CD14-positive monocyte (primary cell): ENCODE measurements at regions not wholly inside any gene's neighbourhood (a gene's known extent, or its start where the extent isn't known, plus 50 kb on each side); places are given as distances from the start of the nearest gene placed in this dataset.

Experiments used
- DNase-seq, 3 donors: peaks; one replicate each; pipeline ENCODE4 v3.0.0-alpha.2; 2011 to 2022
- H2AFZ ChIP-seq: 2 replicates; pipeline ENCODE4 v1.6.0; 2012; ENCODE audit warnings: mild to moderate bottlenecking, low read depth, low read length, inconsistent platforms; ENCODE audit not compliant: insufficient read depth, poor library complexity, severe bottlenecking
- H3K27ac ChIP-seq, 2 donors: 1 replicate in 1 of 2; 2 replicates in 1 of 2; pipeline ENCODE4 v1.5.1; 2012 to 2013; ENCODE audit warnings: low read length in 2 of 2, control low read depth in 1 of 2, inconsistent platforms in 1 of 2, low read depth in 1 of 2, mild to moderate bottlenecking in 1 of 2
- H3K27me3 ChIP-seq, 2 donors: one replicate each; pipeline versions ENCODE4 v1.6.0 to v1.6.1; 2011 to 2013; ENCODE audit warnings: low read length in 2 of 2; ENCODE audit not compliant: control insufficient read depth in 2 of 2, insufficient read depth in 2 of 2
- H3K36me3 ChIP-seq, 2 donors: replicated peaks in 1 of 2; 1 replicate in 1 of 2; 2 replicates in 1 of 2; pipeline versions ENCODE4 v1.5.1 to v1.6.1; 2012 to 2013; ENCODE audit warnings: low read length in 2 of 2, control low read depth in 1 of 2, inconsistent platforms in 1 of 2, mild to moderate bottlenecking in 1 of 2; ENCODE audit not compliant: insufficient read depth in 2 of 2, control insufficient read depth in 1 of 2
- H3K4me1 ChIP-seq, 2 donors: 1 replicate in 1 of 2; 2 replicates in 1 of 2; pipeline versions ENCODE4 v1.5.1 to v1.6.1; 2012 to 2013; ENCODE audit warnings: low read length in 2 of 2, control low read depth in 1 of 2, inconsistent platforms in 1 of 2, mild to moderate bottlenecking in 1 of 2, moderate library complexity in 1 of 2; ENCODE audit not compliant: insufficient read depth in 2 of 2, control insufficient read depth in 1 of 2
- H3K4me2 ChIP-seq: replicated peaks from 2 replicates; pipeline ENCODE3; 2012; ENCODE audit warnings: low read length, moderate library complexity, mild to moderate bottlenecking; ENCODE audit not compliant: poor library complexity, severe bottlenecking; ENCODE audit errors: extremely low read depth
- H3K4me3 ChIP-seq, 3 experiments: fragments of 200-600 bp in 1 of 3; sonication (generic) in 1 of 3; replicated peaks in 1 of 3; 1 replicate in 2 of 3; 2 replicates in 1 of 3; pipeline ENCODE4 v1.5.1; 2011 to 2013; ENCODE audit warnings: low read length in 3 of 3, mild to moderate bottlenecking in 3 of 3, control low read depth in 2 of 3, low read depth in 2 of 3, inconsistent platforms in 1 of 3, moderate library complexity in 1 of 3
- H3K79me2 ChIP-seq: 2 replicates; pipeline ENCODE4 v1.6.0; 2012; ENCODE audit warnings: mild to moderate bottlenecking, control low read depth, inconsistent platforms, low read length, moderate library complexity; ENCODE audit not compliant: insufficient read depth
- H3K9ac ChIP-seq: 2 replicates; pipeline ENCODE4 v1.6.0; 2017; ENCODE audit warnings: low read length, mild to moderate bottlenecking; ENCODE audit not compliant: insufficient read depth, poor library complexity, severe bottlenecking
- H3K9me3 ChIP-seq, 2 donors: replicated peaks in 1 of 2; 1 replicate in 1 of 2; 2 replicates in 1 of 2; pipeline versions ENCODE4 v1.5.1 to v1.6.1; 2012 to 2013; ENCODE audit warnings: low read length in 2 of 2, control low read depth in 1 of 2; ENCODE audit not compliant: control insufficient read depth in 1 of 2, insufficient read depth in 1 of 2
- H4K20me1 ChIP-seq: 2 replicates; pipeline ENCODE4 v1.6.0; 2012; ENCODE audit warnings: mild to moderate bottlenecking, low read length, control low read depth, moderate library complexity; ENCODE audit not compliant: insufficient read depth
- H3K27ac Mint-ChIP-seq, 7 donors: one replicate each; pipeline ENCODE4 v1.8.0; 2020; ENCODE audit warnings: mild to moderate bottlenecking in 7 of 7, mixed read lengths in 7 of 7, moderate library complexity in 6 of 7, inconsistent platforms in 2 of 7
- H3K27me3 Mint-ChIP-seq, 3 donors: one replicate each; pipeline ENCODE4 v1.8.0; 2021 to 2022; ENCODE audit warnings: low read depth in 3 of 3, mild to moderate bottlenecking in 3 of 3, mixed read lengths in 3 of 3, moderate library complexity in 3 of 3, inconsistent platforms in 1 of 3
- H3K36me3 Mint-ChIP-seq, 2 donors: one replicate each; pipeline ENCODE4 v1.8.0; 2020; ENCODE audit warnings: mixed read lengths in 2 of 2, inconsistent platforms in 1 of 2, mild to moderate bottlenecking in 1 of 2
- H3K4me1 Mint-ChIP-seq: one replicate; pipeline ENCODE4 v1.8.0; 2020; ENCODE audit warnings: mild to moderate bottlenecking, mixed read lengths
- H3K4me3 Mint-ChIP-seq, 2 donors: one replicate each; pipeline ENCODE4 v1.8.0; 2020; ENCODE audit warnings: mild to moderate bottlenecking in 2 of 2, mixed read lengths in 2 of 2, moderate library complexity in 1 of 2
- H3K9me3 Mint-ChIP-seq, 7 donors: one replicate each; pipeline ENCODE4 v1.8.0; 2020 to 2022; ENCODE audit warnings: mixed read lengths in 7 of 7, mild to moderate bottlenecking in 6 of 7, moderate library complexity in 6 of 7, inconsistent platforms in 2 of 7
- WGBS: methylation state at CpG from one replicate; pipeline ENCODE4 v1.1.5; 2013; ENCODE audit warnings: missing lambda C conversion rate; ENCODE audit not compliant: insufficient coverage; 5-methylcytosine and 5-hydroxymethylcytosine counted together
- intact Hi-C, 2 donors: fragments of 100-400 bp; cut with micrococcal nuclease; formaldehyde crosslinking; loops; one replicate each; pipeline versions ENCODE4 v1.15.0 to v1.15.1; 2023
- TF ChIP-seq, protein P1 (sequence below): fragments of 200-600 bp; IDR thresholded peaks from one replicate; pipeline ENCODE4 v1.8.0; 2022; ENCODE audit warnings: antibody characterized with exemption, mild to moderate bottlenecking

DNA sequence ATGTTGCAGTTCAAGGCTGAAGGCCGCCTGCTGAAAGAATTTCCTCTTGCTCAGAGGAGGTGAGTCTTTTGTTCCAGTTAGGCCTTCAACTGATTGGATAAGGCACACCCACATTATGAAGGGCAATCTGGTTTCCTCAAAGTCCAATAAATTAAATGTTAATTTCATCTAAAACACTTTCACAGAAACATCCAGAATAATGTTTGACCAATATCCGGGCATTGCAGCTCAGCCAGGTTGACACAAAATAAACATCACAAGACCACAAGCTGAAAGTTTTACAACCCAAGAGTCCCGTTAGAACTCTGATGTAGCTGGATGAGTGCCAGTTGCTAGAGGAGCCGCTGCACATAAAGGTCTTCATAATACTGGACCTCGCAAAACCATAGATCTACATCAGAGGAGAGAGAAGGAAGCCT is 64.9 kb upstream of the EED start:
- no peaks in the 10 kb centered on the region for H4K20me1 ChIP-seq
- WGBS: no CpG with 5 or more reads among the region's 5 CpGs
- Mint-ChIP-seq H3K9me3 (peaks cover 0 to 1% (median 0%) of the 10 kb centered on the region in 7 donors), H3K4me1 (peaks cover 2% of the 10 kb centered on the region), H3K4me3 (no peak overlapping the region), H3K27me3 (peaks cover 0 to 4% (median 1%) of the 10 kb centered on the region in 3 donors), H3K36me3 (peaks cover 0 to 3% of the 10 kb centered on the region in 2 donors), H3K27ac (peak overlapping the region in 3 of 7 donors; percentile 1 to 57 (median 7))
- H3K36me3 ChIP-seq: no peaks in the 10 kb centered on the region
- TF ChIP-seq, protein P1, sequence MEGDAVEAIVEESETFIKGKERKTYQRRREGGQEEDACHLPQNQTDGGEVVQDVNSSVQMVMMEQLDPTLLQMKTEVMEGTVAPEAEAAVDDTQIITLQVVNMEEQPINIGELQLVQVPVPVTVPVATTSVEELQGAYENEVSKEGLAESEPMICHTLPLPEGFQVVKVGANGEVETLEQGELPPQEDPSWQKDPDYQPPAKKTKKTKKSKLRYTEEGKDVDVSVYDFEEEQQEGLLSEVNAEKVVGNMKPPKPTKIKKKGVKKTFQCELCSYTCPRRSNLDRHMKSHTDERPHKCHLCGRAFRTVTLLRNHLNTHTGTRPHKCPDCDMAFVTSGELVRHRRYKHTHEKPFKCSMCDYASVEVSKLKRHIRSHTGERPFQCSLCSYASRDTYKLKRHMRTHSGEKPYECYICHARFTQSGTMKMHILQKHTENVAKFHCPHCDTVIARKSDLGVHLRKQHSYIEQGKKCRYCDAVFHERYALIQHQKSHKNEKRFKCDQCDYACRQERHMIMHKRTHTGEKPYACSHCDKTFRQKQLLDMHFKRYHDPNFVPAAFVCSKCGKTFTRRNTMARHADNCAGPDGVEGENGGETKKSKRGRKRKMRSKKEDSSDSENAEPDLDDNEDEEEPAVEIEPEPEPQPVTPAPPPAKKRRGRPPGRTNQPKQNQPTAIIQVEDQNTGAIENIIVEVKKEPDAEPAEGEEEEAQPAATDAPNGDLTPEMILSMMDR: no peak
- H3K4me2 ChIP-seq: no peak overlapping the region
- H3K27me3 ChIP-seq: no peaks in the 10 kb centered on the region
- H3K4me3 ChIP-seq: no peak overlapping the region
- H3K27ac ChIP-seq: peak overlapping the region in 1 of 2 donors; percentile 67
- no peaks in the 10 kb centered on the region for H3K79me2 ChIP-seq
- peaks cover 77 to 81% of the 10 kb centered on the region in 2 donors for H3K4me1 ChIP-seq
- intact Hi-C loops: loop anchor here (5.0 kb wide), 2 partner anchors 37 to 38 kb away; no protein-coding TSS in a partner anchor
- H3K9ac ChIP-seq: no peak overlapping the region
- H2AFZ ChIP-seq: no peak overlapping the region
- DNase-seq: no peak
- H3K9me3 ChIP-seq: no peaks in the 10 kb centered on the region

DNA sequence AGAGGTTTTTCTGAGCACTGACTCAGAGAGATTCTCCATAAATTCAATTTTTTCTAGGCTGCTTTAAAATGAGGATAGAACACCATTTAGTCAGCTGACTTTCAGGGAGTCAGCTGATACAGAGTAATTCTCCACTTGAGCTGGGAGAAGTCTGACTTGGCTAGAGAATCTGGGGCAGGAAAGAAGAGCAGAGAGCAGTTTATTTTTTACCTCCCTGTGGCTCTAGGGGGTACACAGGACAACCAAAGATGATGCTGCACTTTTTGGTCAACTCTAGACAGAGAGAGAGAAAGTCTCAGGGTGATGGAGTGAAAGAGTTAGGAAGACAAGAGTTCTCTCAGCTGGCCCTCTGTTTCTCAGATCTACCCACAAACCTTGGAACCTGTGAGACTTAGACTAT is 67.3 kb upstream of the EED start:
- Histone ChIP-seq H3K9ac (no peak overlapping the region), H3K4me3 (no peak overlapping the region), H3K4me1 (peaks cover 70 to 71% of the 10 kb centered on the region in 2 donors), H2AFZ (no peak overlapping the region), H3K27ac (peak overlapping the region in 1 of 2 donors; percentile 70), H3K27me3 (no peaks in the 10 kb centered on the region), H4K20me1 (no peaks in the 10 kb centered on the region), H3K9me3 (no peaks in the 10 kb centered on the region), H3K79me2 (no peaks in the 10 kb centered on the region), H3K4me2 (no peak overlapping the region), H3K36me3 (no peaks in the 10 kb centered on the region)
- Mint-ChIP-seq H3K27ac (peak overlapping the region; percentile 72 to 96 (median 92)), H3K4me1 (peaks cover 2% of the 10 kb centered on the region), H3K27me3 (peaks cover 0 to 4% (median 1%) of the 10 kb centered on the region in 3 donors), H3K36me3 (peaks cover 0 to 3% of the 10 kb centered on the region in 2 donors), H3K4me3 (peak overlapping the region in 1 of 2 donors; percentile 24), H3K9me3 (no peaks in the 10 kb centered on the region)
- peak in 1 of 3 donors; percentile 19 for DNase-seq
- TF ChIP-seq, protein P1: no peak
- intact Hi-C loops: loop anchor here (5.0 kb wide), 2 partner anchors 35 to 40 kb away; no protein-coding TSS in a partner anchor
